Ovary (tissue), 3 donors: ENCODE measurements at regions not wholly inside any gene's neighbourhood (a gene's known extent, or its start where the extent isn't known, plus 50 kb on each side); places are given as distances from the start of the nearest gene placed in this dataset.

Source experiments
- POLR2A ChIP-seq: fragments of 450-650 bp; IDR thresholded peaks from one replicate; pipeline ENCODE4 v1.6.1; 2017; ENCODE audit warnings: antibody characterized with exemption, mild to moderate bottlenecking, moderate library complexity
- TF ChIP-seq, protein P1 (sequence below), 3 donors: fragments of 450-650 bp in 2 of 3; fragments of 200-600 bp in 1 of 3; IDR thresholded peaks; one replicate each; pipeline versions ENCODE4 v1.5.1 to v1.8.0; 2016 to 2022; ENCODE audit warnings: antibody characterized with exemption in 3 of 3, mild to moderate bottlenecking in 1 of 3
- donor health status: DM: no; HTN: no; CAD: no.

DNA sequence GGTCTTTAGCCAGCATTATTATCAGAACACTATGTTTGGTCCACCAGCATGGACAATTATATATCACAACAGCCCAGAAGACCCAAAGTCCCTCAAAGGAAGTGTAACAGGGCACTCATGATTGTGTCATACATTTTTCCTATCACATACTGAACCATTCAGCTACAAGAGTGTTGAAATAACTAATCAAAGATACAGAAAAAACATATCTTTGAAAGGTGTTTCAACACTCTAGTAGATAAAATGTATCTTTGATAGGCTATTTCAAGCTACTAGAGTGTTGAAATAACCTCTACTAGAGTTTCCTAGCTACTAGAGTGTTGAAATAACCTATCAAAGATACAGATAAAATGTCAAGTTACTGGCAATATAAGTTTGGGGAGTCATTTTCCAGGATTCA lies 545.0 kb downstream of the PRR16 start:
- TF ChIP-seq POLR2A: no peak
- TF ChIP-seq, protein P1, sequence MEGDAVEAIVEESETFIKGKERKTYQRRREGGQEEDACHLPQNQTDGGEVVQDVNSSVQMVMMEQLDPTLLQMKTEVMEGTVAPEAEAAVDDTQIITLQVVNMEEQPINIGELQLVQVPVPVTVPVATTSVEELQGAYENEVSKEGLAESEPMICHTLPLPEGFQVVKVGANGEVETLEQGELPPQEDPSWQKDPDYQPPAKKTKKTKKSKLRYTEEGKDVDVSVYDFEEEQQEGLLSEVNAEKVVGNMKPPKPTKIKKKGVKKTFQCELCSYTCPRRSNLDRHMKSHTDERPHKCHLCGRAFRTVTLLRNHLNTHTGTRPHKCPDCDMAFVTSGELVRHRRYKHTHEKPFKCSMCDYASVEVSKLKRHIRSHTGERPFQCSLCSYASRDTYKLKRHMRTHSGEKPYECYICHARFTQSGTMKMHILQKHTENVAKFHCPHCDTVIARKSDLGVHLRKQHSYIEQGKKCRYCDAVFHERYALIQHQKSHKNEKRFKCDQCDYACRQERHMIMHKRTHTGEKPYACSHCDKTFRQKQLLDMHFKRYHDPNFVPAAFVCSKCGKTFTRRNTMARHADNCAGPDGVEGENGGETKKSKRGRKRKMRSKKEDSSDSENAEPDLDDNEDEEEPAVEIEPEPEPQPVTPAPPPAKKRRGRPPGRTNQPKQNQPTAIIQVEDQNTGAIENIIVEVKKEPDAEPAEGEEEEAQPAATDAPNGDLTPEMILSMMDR (IDR thresholded peaks at IDR 0.05): no peak
